BLaER1 (cell line): ENCODE measurements at regions not wholly inside any gene's neighbourhood (a gene's known extent, or its start where the extent isn't known, plus 50 kb on each side); places are given as distances from the start of the nearest gene placed in this dataset.

Experiments used
- H3K27ac ChIP-seq: shearing (Covaris generic); formaldehyde crosslinking; 2 replicates; pipeline ENCODE4 v1.8.1; 2022
- H3K27me3 ChIP-seq: shearing (Covaris generic); formaldehyde crosslinking; 2 replicates; pipeline ENCODE4 v1.8.1; 2022
- H3K36me3 ChIP-seq: shearing (Covaris generic); formaldehyde crosslinking; 2 replicates; pipeline ENCODE4 v1.8.1; 2022
- H3K4me1 ChIP-seq: shearing (Covaris generic); formaldehyde crosslinking; 2 replicates; pipeline ENCODE4 v1.8.1; 2022
- H3K4me2 ChIP-seq: shearing (Covaris generic); formaldehyde crosslinking; 2 replicates; pipeline ENCODE4 v1.8.1; 2022
- H3K4me3 ChIP-seq: shearing (Covaris generic); formaldehyde crosslinking; 2 replicates; pipeline ENCODE4 v1.8.1; 2022
- H3K9ac ChIP-seq: shearing (Covaris generic); formaldehyde crosslinking; 2 replicates; pipeline ENCODE4 v1.8.1; 2022
- H3K9me3 ChIP-seq: shearing (Covaris generic); formaldehyde crosslinking; 2 replicates; pipeline ENCODE4 v1.8.1; 2022
- H4K20me1 ChIP-seq: shearing (Covaris generic); formaldehyde crosslinking; 2 replicates; pipeline ENCODE4 v1.8.1; 2022
- Cebpa-rat ChIP-seq: shearing (Covaris generic); IDR thresholded peaks from 2 replicates; pipeline ENCODE4 v1.8.1; 2022

GRCh38 chr6:82022614-82023129, 224.9 kb downstream of the IBTK start:
- no peak overlapping the region for H3K4me2 ChIP-seq
- H3K4me1 ChIP-seq = no peaks in the 10 kb centered on the region
- H3K9ac ChIP-seq = no peak overlapping the region
- no peak overlapping the region for H3K4me3 ChIP-seq
- no peaks in the 10 kb centered on the region for H3K36me3 ChIP-seq
- H3K27me3 ChIP-seq = no peaks in the 10 kb centered on the region
- no peak overlapping the region for H3K27ac ChIP-seq
- H4K20me1 ChIP-seq = no peaks in the 10 kb centered on the region
- TF ChIP-seq Cebpa-rat = no peak
- no peaks in the 10 kb centered on the region for H3K9me3 ChIP-seq

GRCh38 chr6:82017773-82018172, 229.8 kb downstream of the IBTK start:
- TF ChIP-seq Cebpa-rat = no peak
- Histone ChIP-seq H3K27ac (no peak overlapping the region), H4K20me1 (no peaks in the 10 kb centered on the region), H3K36me3 (no peaks in the 10 kb centered on the region), H3K9ac (no peak overlapping the region), H3K9me3 (no peaks in the 10 kb centered on the region), H3K4me2 (no peak overlapping the region), H3K27me3 (no peaks in the 10 kb centered on the region), H3K4me3 (no peak overlapping the region), H3K4me1 (no peaks in the 10 kb centered on the region)

- Histone ChIP-seq H3K27me3 (no peaks in the 10 kb centered on the region), H3K4me2 (no peak overlapping the region), H3K9ac (no peak overlapping the region), H3K4me1 (no peaks in the 10 kb centered on the region), H3K9me3 (no peaks in the 10 kb centered on the region), H4K20me1 (no peaks in the 10 kb centered on the region), H3K27ac (no peak overlapping the region), H3K4me3 (no peak overlapping the region), H3K36me3 (no peaks in the 10 kb centered on the region)
- no peak for TF ChIP-seq Cebpa-rat
These were observed 230.3 kb downstream of the IBTK start for GRCh38 chr6:82017288-82017687.

DNA sequence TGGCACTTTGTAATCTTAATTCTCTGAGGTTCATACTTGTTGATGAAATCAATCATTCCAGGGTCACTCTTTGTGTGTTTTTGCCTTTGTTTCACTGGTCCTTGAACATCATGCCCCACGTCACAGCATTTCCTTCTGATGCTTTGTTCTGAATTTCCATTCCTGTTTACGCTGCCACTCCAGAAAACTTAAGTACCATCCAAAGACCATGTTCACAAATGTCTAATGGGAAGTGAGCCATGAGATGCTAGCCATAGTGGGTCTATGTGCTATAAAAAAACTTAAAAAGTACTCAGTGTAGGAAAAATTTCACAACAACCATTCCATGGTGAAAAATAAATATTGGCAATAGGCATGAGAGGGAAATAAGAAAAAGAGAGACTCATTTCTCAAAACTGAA, 232.0 kb downstream of the IBTK start:
- Histone ChIP-seq H3K27me3 (no peaks in the 10 kb centered on the region), H3K4me2 (no peak overlapping the region), H3K36me3 (no peaks in the 10 kb centered on the region), H3K9me3 (no peaks in the 10 kb centered on the region), H3K9ac (no peak overlapping the region), H4K20me1 (no peaks in the 10 kb centered on the region), H3K27ac (no peak overlapping the region), H3K4me3 (no peak overlapping the region), H3K4me1 (no peaks in the 10 kb centered on the region)
- no peak for TF ChIP-seq Cebpa-rat

- H3K4me2 ChIP-seq = no peak overlapping the region
- no peaks in the 10 kb centered on the region for H3K36me3 ChIP-seq
- no peaks in the 10 kb centered on the region for H3K27me3 ChIP-seq
- no peaks in the 10 kb centered on the region for H4K20me1 ChIP-seq
- no peak for TF ChIP-seq Cebpa-rat
- H3K9me3 ChIP-seq = no peaks in the 10 kb centered on the region
- H3K4me1 ChIP-seq = no peaks in the 10 kb centered on the region
- H3K9ac ChIP-seq = no peak overlapping the region
- H3K4me3 ChIP-seq = no peak overlapping the region
- no peak overlapping the region for H3K27ac ChIP-seq
These were observed 232.5 kb downstream of the IBTK start for GRCh38 chr6:82015043-82015442.

GRCh38 chr6:82013561-82014530, 233.7 kb downstream of the IBTK start:
- H3K4me3 ChIP-seq = no peak overlapping the region
- no peak overlapping the region for H3K4me2 ChIP-seq
- no peaks in the 10 kb centered on the region for H3K27me3 ChIP-seq
- H3K36me3 ChIP-seq = no peaks in the 10 kb centered on the region
- H3K9me3 ChIP-seq = no peaks in the 10 kb centered on the region
- H3K27ac ChIP-seq = no peak overlapping the region
- H4K20me1 ChIP-seq = no peaks in the 10 kb centered on the region
- H3K9ac ChIP-seq = no peak overlapping the region
- no peak for TF ChIP-seq Cebpa-rat
- H3K4me1 ChIP-seq = no peaks in the 10 kb centered on the region

DNA sequence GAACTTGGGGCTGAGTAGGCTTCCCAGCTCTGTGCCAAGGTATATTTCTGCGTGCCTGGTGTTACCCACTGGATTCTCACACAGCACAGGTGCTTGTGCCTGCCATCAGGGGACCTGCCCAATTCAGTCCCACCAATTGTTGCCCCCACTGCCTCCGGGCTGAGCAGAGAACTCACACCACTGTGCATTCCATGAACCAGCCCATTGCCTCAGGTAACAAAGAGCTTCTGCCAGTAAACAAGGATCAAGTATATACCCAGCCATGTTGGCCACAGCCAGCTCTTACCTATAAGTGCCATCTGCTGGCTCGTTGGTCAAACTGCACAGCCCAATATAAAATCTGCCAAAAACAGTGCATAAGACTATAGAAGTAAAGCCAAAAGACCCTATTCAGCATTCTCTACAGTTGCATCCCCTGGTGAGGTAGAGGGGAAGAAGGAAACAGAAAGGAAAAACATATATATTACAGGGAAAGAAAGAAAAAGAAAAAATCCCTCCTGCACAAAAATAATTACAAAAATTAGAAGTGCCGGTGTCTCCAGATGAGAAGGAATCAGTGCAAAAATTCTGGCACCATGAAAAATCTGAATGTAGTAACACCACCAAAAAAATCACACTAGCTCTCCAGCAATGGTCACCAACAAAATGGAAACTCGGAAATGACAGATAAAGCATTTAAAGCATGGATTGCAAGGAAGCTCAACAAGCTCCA, 241.4 kb downstream of the IBTK start:
- Histone ChIP-seq H3K4me3 (no peak overlapping the region), H3K4me1 (no peaks in the 10 kb centered on the region), H4K20me1 (no peaks in the 10 kb centered on the region), H3K9me3 (no peaks in the 10 kb centered on the region), H3K27ac (no peak overlapping the region), H3K27me3 (no peaks in the 10 kb centered on the region), H3K4me2 (no peak overlapping the region), H3K9ac (no peak overlapping the region), H3K36me3 (no peaks in the 10 kb centered on the region)
- TF ChIP-seq Cebpa-rat = no peak

DNA sequence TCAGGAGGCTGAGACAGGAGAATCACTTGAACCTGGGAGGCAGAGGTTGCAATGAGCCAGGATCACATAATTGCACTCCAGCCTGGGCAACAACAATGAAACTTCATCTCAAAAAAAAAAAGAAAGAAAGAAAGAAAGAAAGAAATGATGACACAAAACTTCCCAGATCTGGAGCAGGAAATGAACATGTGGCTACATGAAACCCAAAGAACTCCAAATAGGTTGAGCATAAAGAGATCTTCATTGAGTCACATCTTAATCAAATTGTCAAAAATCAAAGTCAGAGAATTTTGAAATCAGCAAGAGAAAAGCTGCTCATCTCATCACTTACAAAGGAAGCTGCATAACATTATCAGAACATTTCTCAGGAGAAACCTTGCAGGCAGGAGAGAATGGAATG, 247.0 kb downstream of the IBTK start:
- H3K9ac ChIP-seq = no peak overlapping the region
- H3K4me3 ChIP-seq = no peak overlapping the region
- no peak overlapping the region for H3K4me2 ChIP-seq
- no peak for TF ChIP-seq Cebpa-rat
- no peaks in the 10 kb centered on the region for H3K4me1 ChIP-seq
- H3K9me3 ChIP-seq = no peaks in the 10 kb centered on the region
- H3K36me3 ChIP-seq = no peaks in the 10 kb centered on the region
- H3K27me3 ChIP-seq = no peaks in the 10 kb centered on the region
- H4K20me1 ChIP-seq = no peaks in the 10 kb centered on the region
- H3K27ac ChIP-seq = no peak overlapping the region

GRCh38 chr6:81999826-82000225, 247.3 kb upstream of the TENT5A start:
- no peak for TF ChIP-seq Cebpa-rat
- H3K36me3 ChIP-seq = no peaks in the 10 kb centered on the region
- H4K20me1 ChIP-seq = no peaks in the 10 kb centered on the region
- no peaks in the 10 kb centered on the region for H3K4me1 ChIP-seq
- H3K9me3 ChIP-seq = no peaks in the 10 kb centered on the region
- no peaks in the 10 kb centered on the region for H3K27me3 ChIP-seq
- no peak overlapping the region for H3K4me2 ChIP-seq
- no peak overlapping the region for H3K4me3 ChIP-seq
- H3K9ac ChIP-seq = no peak overlapping the region
- no peak overlapping the region for H3K27ac ChIP-seq

DNA sequence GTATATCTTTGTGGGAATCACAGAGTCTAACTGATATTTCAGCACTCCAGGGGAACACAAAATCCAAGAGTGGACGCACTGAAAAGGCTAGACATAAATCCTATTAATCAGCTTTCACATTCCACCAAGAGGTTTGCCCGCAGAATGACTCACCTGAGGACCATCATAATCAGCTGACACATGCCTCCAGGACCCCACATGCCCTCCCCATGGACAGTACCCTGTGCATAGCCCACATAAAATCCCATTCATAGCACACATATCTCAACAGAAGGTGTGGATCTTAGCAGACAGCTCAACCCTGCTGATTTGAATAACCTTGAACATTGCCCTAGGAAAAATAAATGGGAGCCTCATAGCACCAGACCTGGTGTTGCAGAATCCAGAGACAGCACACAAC, 246.8 kb upstream of the TENT5A start:
- no peaks in the 10 kb centered on the region for H3K36me3 ChIP-seq
- H3K9ac ChIP-seq = no peak overlapping the region
- no peak overlapping the region for H3K4me3 ChIP-seq
- no peak overlapping the region for H3K4me2 ChIP-seq
- H3K4me1 ChIP-seq = no peaks in the 10 kb centered on the region
- no peak for TF ChIP-seq Cebpa-rat
- H4K20me1 ChIP-seq = no peaks in the 10 kb centered on the region
- no peak overlapping the region for H3K27ac ChIP-seq
- H3K27me3 ChIP-seq = no peaks in the 10 kb centered on the region
- no peaks in the 10 kb centered on the region for H3K9me3 ChIP-seq
